ENCODE measurements at regions not wholly inside any gene's neighbourhood (a gene's known extent, or its start where the extent isn't known, plus 50 kb on each side); places are given as distances from the start of the nearest gene placed in this dataset.
"Not testable (repeated sequence)": the region's sequence is repeated elsewhere in the genome, so short reads cannot be mapped to it uniquely, and the experiment has no call there.

- DNase-seq: no peak
These were observed 263.8 kb upstream of the IGFBP7 start for GRCh38 chr4:57373991-57374390.

- no peak for DNase-seq
These were observed 261.5 kb upstream of the IGFBP7 start for GRCh38 chr4:57371671-57372070.

GRCh38 chr4:57370691-57371090 is 260.5 kb upstream of the IGFBP7 start:
- no peak for DNase-seq

- DNase-seq: no peak
These were observed 259.3 kb upstream of the IGFBP7 start for GRCh38 chr4:57369446-57369845.

GRCh38 chr4:57364255-57364654 is 254.1 kb upstream of the IGFBP7 start:
- DNase-seq: no peak

GRCh38 chr4:57363346-57363745 is 253.2 kb upstream of the IGFBP7 start:
- DNase-seq: no peak

GRCh38 chr4:57360681-57361080 is 250.5 kb upstream of the IGFBP7 start:
- DNase-seq: no peak

GRCh38 chr4:57355101-57355665 is 245.0 kb upstream of the IGFBP7 start:
- no peak for DNase-seq

GRCh38 chr4:57351731-57352130 is 241.5 kb upstream of the IGFBP7 start:
- no peak for DNase-seq

GRCh38 chr4:57344296-57344695 is 234.1 kb upstream of the IGFBP7 start:
- DNase-seq: no peak

GRCh38 chr4:57342411-57342810 is 232.2 kb upstream of the IGFBP7 start:
- no peak for DNase-seq

- not testable (repeated sequence) for DNase-seq
These were observed 228.7 kb upstream of the IGFBP7 start for GRCh38 chr4:57338861-57339260.

GRCh38 chr4:57333684-57334083 is 223.5 kb upstream of the IGFBP7 start:
- no peak for DNase-seq

- no peak for DNase-seq
These were observed 221.8 kb upstream of the IGFBP7 start for GRCh38 chr4:57331959-57332358.

- DNase-seq: no peak
These were observed 219.1 kb upstream of the IGFBP7 start for GRCh38 chr4:57329279-57329678.

- no peak for DNase-seq
These were observed 214.6 kb upstream of the IGFBP7 start for GRCh38 chr4:57324673-57325307.

GRCh38 chr4:57320849-57321248 is 210.7 kb upstream of the IGFBP7 start:
- DNase-seq: peak; percentile 24

- no peak for DNase-seq
These were observed 210.0 kb upstream of the IGFBP7 start for GRCh38 chr4:57320217-57320616.

- no peak for DNase-seq
These were observed 208.5 kb upstream of the IGFBP7 start for GRCh38 chr4:57318703-57319102.

- no peak for DNase-seq
These were observed 204.5 kb upstream of the IGFBP7 start for GRCh38 chr4:57314636-57315035.

GRCh38 chr4:57312296-57312695 is 202.1 kb upstream of the IGFBP7 start:
- no peak for DNase-seq

- no peak for DNase-seq
These were observed 199.5 kb upstream of the IGFBP7 start for GRCh38 chr4:57309658-57310057.

- DNase-seq: no peak
These were observed 198.1 kb upstream of the IGFBP7 start for GRCh38 chr4:57308301-57308700.

- DNase-seq: no peak
These were observed 195.7 kb upstream of the IGFBP7 start for GRCh38 chr4:57305836-57306235.
